B cell (primary cell): ENCODE measurements at regions not wholly inside any gene's neighbourhood (a gene's known extent, or its start where the extent isn't known, plus 50 kb on each side); places are given as distances from the start of the nearest gene placed in this dataset.

ENCODE experiments used
- ATAC-seq: fragments of 200-7000 bp; cut with Tn5 transposase; one replicate; pipeline ENCODE4 v1.10.0; 2021; ENCODE audit warnings: low read depth, mild to moderate bottlenecking, moderate number of reproducible peaks, moderate library complexity
- CTCF ChIA-PET: fragments of 350-600 bp; sonication (Branson Sonifier 250); formaldehyde crosslinking; loops from one replicate; lab custom pipeline; 2021; ENCODE audit warnings: antibody characterized with exemption, inconsistent platforms; lab: Charles Lee
- POLR2A ChIA-PET: fragments of 350-600 bp; sonication (Branson Sonifier 250); formaldehyde crosslinking; loops from one replicate; lab custom pipeline; 2021; ENCODE audit warnings: antibody characterized with exemption; lab: Charles Lee
- DNase-seq: peaks from one replicate; pipeline ENCODE4 v3.0.0; 2013
- H2AFZ ChIP-seq: 2 replicates; pipeline ENCODE4 v1.6.1; 2012; ENCODE audit warnings: mild to moderate bottlenecking, low read depth, low read length; ENCODE audit not compliant: insufficient read depth, poor library complexity, severe bottlenecking
- H3K27ac ChIP-seq, 2 donors: 1 replicate in 1 of 2; 2 replicates in 1 of 2; pipeline ENCODE4 v1.5.1; 2012 to 2013; ENCODE audit warnings: low read length in 2 of 2, mild to moderate bottlenecking in 2 of 2, moderate library complexity in 1 of 2
- H3K27me3 ChIP-seq, 4 experiments: fragments of 200-600 bp in 1 of 4; sonication (generic) in 1 of 4; replicated peaks in 1 of 4; 1 replicate in 2 of 4; 2 replicates in 2 of 4; pipeline versions ENCODE4 v1.6.1 to v1.7.0; 2013 to 2016; ENCODE audit warnings: low read length in 3 of 4, mild to moderate bottlenecking in 2 of 4, mixed read lengths in 1 of 4, moderate library complexity in 1 of 4; ENCODE audit not compliant: insufficient read depth in 4 of 4, control insufficient read depth in 3 of 4; ENCODE audit errors: control extremely low read depth in 1 of 4
- H3K36me3 ChIP-seq, 2 experiments: replicated peaks in 1 of 2; 1 replicate in 1 of 2; 2 replicates in 1 of 2; pipeline versions ENCODE4 v1.6.1 to v1.7.1; 2013; ENCODE audit warnings: low read length in 1 of 2; ENCODE audit not compliant: insufficient read depth in 2 of 2, control insufficient read depth in 1 of 2; ENCODE audit errors: control extremely low read depth in 1 of 2, extremely low read depth in 1 of 2
- H3K4me1 ChIP-seq, 2 donors: fragments of 200-600 bp in 1 of 2; sonication (generic) in 1 of 2; 1 replicate in 1 of 2; 2 replicates in 1 of 2; pipeline versions ENCODE4 v1.5.1 to v1.6.1; 2013 to 2017; ENCODE audit warnings: low read length in 2 of 2; ENCODE audit not compliant: control insufficient read depth in 2 of 2, insufficient read depth in 2 of 2
- H3K4me2 ChIP-seq: replicated peaks from 2 replicates; pipeline ENCODE3; 2012; ENCODE audit warnings: mild to moderate bottlenecking, low read depth, low read length; ENCODE audit not compliant: poor library complexity, severe bottlenecking
- H3K4me3 ChIP-seq, 5 experiments: fragments of 200-600 bp in 1 of 5; sonication (generic) in 1 of 5; 1 replicate in 3 of 5; 2 replicates in 2 of 5; pipeline versions ENCODE4 v1.5.1 to v1.7.0; 2011 to 2016; ENCODE audit warnings: low read length in 4 of 5, mild to moderate bottlenecking in 4 of 5, low read depth in 2 of 5, control low read depth in 1 of 5, moderate library complexity in 1 of 5; ENCODE audit not compliant: insufficient read depth in 1 of 5; ENCODE audit errors: control extremely low read depth in 1 of 5, extremely low read depth in 1 of 5
- H3K79me2 ChIP-seq: fragments of 200-600 bp; sonication (generic); one replicate; pipeline ENCODE4 v1.6.0; 2016; ENCODE audit warnings: low read length; ENCODE audit not compliant: control insufficient read depth, insufficient read depth
- H3K9ac ChIP-seq: fragments of 200-600 bp; sonication (generic); 2 replicates; pipeline ENCODE4 v1.6.1; 2017; ENCODE audit warnings: mild to moderate bottlenecking, low read length, moderate library complexity
- H3K9me3 ChIP-seq, 3 donors: one replicate each; pipeline versions ENCODE4 v1.6.1 to v1.7.1; 2013; ENCODE audit warnings: low read length in 2 of 3; ENCODE audit not compliant: control insufficient read depth in 2 of 3, insufficient read depth in 1 of 3; ENCODE audit errors: control extremely low read depth in 1 of 3
- H4K20me1 ChIP-seq: 2 replicates; pipeline ENCODE4 v1.6.0; 2012; ENCODE audit warnings: mild to moderate bottlenecking, low read length; ENCODE audit not compliant: insufficient read depth, control insufficient read depth, poor library complexity, severe bottlenecking
- H3K27ac Mint-ChIP-seq: one replicate; pipeline ENCODE4 v1.8.0; 2021; ENCODE audit warnings: mixed read lengths
- H3K27me3 Mint-ChIP-seq: one replicate; pipeline ENCODE4 v1.8.0; 2021; ENCODE audit warnings: mixed read lengths
- H3K4me1 Mint-ChIP-seq: one replicate; pipeline ENCODE4 v1.8.0; 2021; ENCODE audit warnings: mixed read lengths
- H3K4me3 Mint-ChIP-seq: one replicate; pipeline ENCODE4 v1.8.0; 2021; ENCODE audit warnings: mixed read lengths
- H3K9me3 Mint-ChIP-seq: one replicate; pipeline ENCODE4 v1.8.0; 2022; ENCODE audit warnings: mixed read lengths; ENCODE audit not compliant: insufficient read depth
- CTCF ChIP-seq: fragments of 200-600 bp; IDR thresholded peaks from one replicate; pipeline ENCODE4 v1.8.0; 2022; ENCODE audit warnings: antibody characterized with exemption, mild to moderate bottlenecking
- EZH2 ChIP-seq: IDR thresholded peaks from 2 replicates; pipeline ENCODE4 v1.6.1; 2012; ENCODE audit warnings: borderline replicate concordance, low read depth, mild to moderate bottlenecking, moderate library complexity, low read length; ENCODE audit not compliant: insufficient read depth, poor library complexity, severe bottlenecking
- WGBS: methylation state at CpG from one replicate; pipeline ENCODE4 v1.1.5; 2013; ENCODE audit warnings: missing lambda C conversion rate; ENCODE audit not compliant: insufficient coverage; 5-methylcytosine and 5-hydroxymethylcytosine counted together
- intact Hi-C: fragments of 100-400 bp; cut with micrococcal nuclease; formaldehyde crosslinking; loops from one replicate; pipeline ENCODE4 v1.10.0; 2022

- H3K79me2 ChIP-seq: no peaks in the 10 kb centered on the region
- WGBS: no CpG with 5 or more reads among the region's 1 CpG
- H3K4me1 ChIP-seq: no peaks in the 10 kb centered on the region
- no peak overlapping the region for H2AFZ ChIP-seq
- no peak overlapping the region for H3K4me3 ChIP-seq
- H3K9ac ChIP-seq: no peak overlapping the region
- intact Hi-C loops: no loop called here
- no peak overlapping the region for H3K27ac Mint-ChIP-seq
- no peaks in the 10 kb centered on the region for H3K36me3 ChIP-seq
- no peak overlapping the region for H3K4me2 ChIP-seq
- H3K4me3 Mint-ChIP-seq: no peak overlapping the region
- ChIA-PET CTCF (no interaction called here), POLR2A (no interaction called here)
- DNase-seq: no peak
- H3K27me3 Mint-ChIP-seq: no peaks in the 10 kb centered on the region
- H4K20me1 ChIP-seq: no peaks in the 10 kb centered on the region
- H3K9me3 ChIP-seq: no peaks in the 10 kb centered on the region
- no peaks in the 10 kb centered on the region for H3K27me3 ChIP-seq
- H3K4me1 Mint-ChIP-seq: peaks cover 8% of the 10 kb centered on the region
- H3K9me3 Mint-ChIP-seq: no peaks in the 10 kb centered on the region
- no peak for TF ChIP-seq EZH2
- ATAC-seq: no peak
- no peak overlapping the region for H3K27ac ChIP-seq
Measured at GRCh38 chr5:40396317-40396716, 283.4 kb upstream of the PTGER4 start.

GRCh38 chr5:40395251-40395650 is 284.5 kb upstream of the PTGER4 start:
- Mint-ChIP-seq H3K9me3 (no peaks in the 10 kb centered on the region), H3K4me3 (no peak overlapping the region), H3K4me1 (peaks cover 5% of the 10 kb centered on the region), H3K27me3 (no peaks in the 10 kb centered on the region), H3K27ac (no peak overlapping the region)
- Histone ChIP-seq H4K20me1 (no peaks in the 10 kb centered on the region), H3K27ac (no peak overlapping the region), H3K79me2 (no peaks in the 10 kb centered on the region), H3K27me3 (no peaks in the 10 kb centered on the region), H3K9me3 (no peaks in the 10 kb centered on the region), H3K36me3 (no peaks in the 10 kb centered on the region), H2AFZ (no peak overlapping the region), H3K4me1 (no peaks in the 10 kb centered on the region), H3K9ac (no peak overlapping the region), H3K4me2 (no peak overlapping the region), H3K4me3 (no peak overlapping the region)
- no peak for TF ChIP-seq EZH2
- no peak for TF ChIP-seq CTCF
- ChIA-PET CTCF (no interaction called here), POLR2A (no interaction called here)
- intact Hi-C loops: no loop called here
- 97% methylated on average over 4 of the region's 4 CpGs for WGBS
- ATAC-seq: no peak
- DNase-seq: no peak
